Ovary (tissue), 7 donors: ENCODE measurements at regions not wholly inside any gene's neighbourhood (a gene's known extent, or its start where the extent isn't known, plus 50 kb on each side); places are given as distances from the start of the nearest gene placed in this dataset.

Experiments used
- DNase-seq, 5 donors: peaks; one replicate each; pipeline ENCODE4 v3.0.0-alpha.2; 2019 to 2020
- H3K27ac ChIP-seq, 2 donors: fragments of 200-600 bp; one replicate each; pipeline versions ENCODE4 v1.5.1 to v1.8.0; 2019 to 2022
- H3K27me3 ChIP-seq: fragments of 200-600 bp; one replicate; pipeline ENCODE4 v1.8.0; 2022
- H3K36me3 ChIP-seq: fragments of 200-600 bp; sonication (generic); one replicate; pipeline ENCODE4 v1.5.1; 2019
- H3K4me1 ChIP-seq: one replicate; pipeline ENCODE4 v1.8.1; 2013; ENCODE audit warnings: mild to moderate bottlenecking, moderate library complexity; ENCODE audit not compliant: insufficient read depth
- H3K4me3 ChIP-seq: fragments of 200-600 bp; sonication (generic); one replicate; pipeline ENCODE4 v1.5.1; 2017
- H3K9me3 ChIP-seq, 2 donors: fragments of 200-600 bp in 1 of 2; sonication (generic) in 1 of 2; one replicate each; pipeline versions ENCODE4 v1.5.1 to v1.8.1; 2013 to 2019; ENCODE audit warnings: mild to moderate bottlenecking in 1 of 2, moderate library complexity in 1 of 2
- CTCF ChIP-seq, 3 donors: fragments of 450-650 bp in 2 of 3; fragments of 200-600 bp in 1 of 3; IDR thresholded peaks; one replicate each; pipeline versions ENCODE4 v1.5.1 to v1.8.0; 2016 to 2022; ENCODE audit warnings: antibody characterized with exemption in 3 of 3, mild to moderate bottlenecking in 1 of 3
- EP300 ChIP-seq: sonication (generic); formaldehyde crosslinking; IDR thresholded peaks from one replicate; pipeline ENCODE4 v1.6.1; 2017; ENCODE audit warnings: antibody characterized with exemption
- POLR2A ChIP-seq: fragments of 450-650 bp; IDR thresholded peaks from one replicate; pipeline ENCODE4 v1.6.1; 2017; ENCODE audit warnings: antibody characterized with exemption, mild to moderate bottlenecking, moderate library complexity
- WGBS, 3 donors: extraction: QIAGEN DNeasy Blood & Tissue Kit in 1 of 3; methylation state at CpG; one replicate each; pipeline versions ENCODE4 v1.1.5 to v1.1.7; 2013 to 2017; 5-methylcytosine and 5-hydroxymethylcytosine counted together
- intact Hi-C, 4 donors: fragments of 100-400 bp; cut with DNase I; formaldehyde crosslinking; loops; one replicate each; pipeline versions ENCODE4 v1.11.0 to v1.15.1; 2022 to 2023
- donor health status: DM: no; HTN: no; CAD: no; lungs with moderate emphysema.
- donor health status: DM: no; HTN: no; CAD: no.
- donor health status: Bipolar disorder and iron deficiency.
- donor health status: DM: no; HTN: no; CAD: no.
- donor health status: DM: yes; HTN: yes; CAD: no.

GRCh38 chr10:57247271-57247670 lies 886.2 kb upstream of the ZWINT start:
- Histone ChIP-seq H3K27me3 (no peaks in the 10 kb centered on the region), H3K9me3 (no peaks in the 10 kb centered on the region), H3K4me1 (no peaks in the 10 kb centered on the region), H3K4me3 (no peak overlapping the region), H3K27ac (no peak overlapping the region), H3K36me3 (no peaks in the 10 kb centered on the region)
- WGBS, 3 donors: 41 to 45% (median 43%) methylated on average over 4 of the region's 4 CpGs
- intact Hi-C loops: no loop called here
- no peak for DNase-seq
- TF ChIP-seq POLR2A (no peak), CTCF (IDR thresholded peaks at IDR 0.05) (no peak), EP300 (no peak)

- no peak for DNase-seq
- intact Hi-C loops: no loop called here
- H3K27me3 ChIP-seq: no peaks in the 10 kb centered on the region
- H3K27ac ChIP-seq: no peak overlapping the region
- TF ChIP-seq POLR2A (no peak), EP300 (no peak), CTCF (IDR thresholded peaks at IDR 0.05) (no peak)
- no peaks in the 10 kb centered on the region for H3K36me3 ChIP-seq
- no peak overlapping the region for H3K4me3 ChIP-seq
- H3K9me3 ChIP-seq: no peaks in the 10 kb centered on the region
- no peaks in the 10 kb centered on the region for H3K4me1 ChIP-seq
- WGBS, 3 donors: 8 to 16% (median 14%) methylated on average over 3 of the region's 3 CpGs
Observed at GRCh38 chr10:57225920-57226319, 864.9 kb upstream of the ZWINT start.

- Histone ChIP-seq H3K4me3 (no peak overlapping the region), H3K36me3 (no peaks in the 10 kb centered on the region), H3K9me3 (no peaks in the 10 kb centered on the region), H3K4me1 (no peaks in the 10 kb centered on the region), H3K27me3 (no peaks in the 10 kb centered on the region), H3K27ac (no peak overlapping the region)
- no peak for TF ChIP-seq POLR2A
- no peak for TF ChIP-seq CTCF (IDR thresholded peaks at IDR 0.05)
- TF ChIP-seq EP300: no peak
- intact Hi-C loops: no loop called here
- WGBS, 3 donors: 11 to 21% (median 12%) methylated on average over 2 of the region's 2 CpGs
- no peak for DNase-seq
Observed at GRCh38 chr10:57224811-57225210, 863.8 kb upstream of the ZWINT start.

GRCh38 chr10:57222603-57223002 lies 861.5 kb upstream of the ZWINT start:
- no peak for DNase-seq
- no peak for TF ChIP-seq CTCF (IDR thresholded peaks at IDR 0.05)
- TF ChIP-seq EP300: no peak
- TF ChIP-seq POLR2A: no peak
- Histone ChIP-seq H3K4me3 (no peak overlapping the region), H3K4me1 (no peaks in the 10 kb centered on the region), H3K36me3 (no peaks in the 10 kb centered on the region), H3K27ac (no peak overlapping the region), H3K27me3 (no peaks in the 10 kb centered on the region), H3K9me3 (no peaks in the 10 kb centered on the region)
- intact Hi-C loops: no loop called here
- WGBS, 3 donors: 83 to 86% (median 86%) methylated on average over 2 of the region's 2 CpGs

- no peaks in the 10 kb centered on the region for H3K9me3 ChIP-seq
- H3K27ac ChIP-seq: no peak overlapping the region
- intact Hi-C loops: no loop called here
- H3K27me3 ChIP-seq: no peaks in the 10 kb centered on the region
- TF ChIP-seq CTCF (IDR thresholded peaks at IDR 0.05) (no peak), POLR2A (no peak), EP300 (no peak)
- no peak for DNase-seq
- no peaks in the 10 kb centered on the region for H3K4me1 ChIP-seq
- no peaks in the 10 kb centered on the region for H3K36me3 ChIP-seq
- WGBS, 3 donors: 86 to 93% (median 92%) methylated on average over 3 of the region's 3 CpGs
- H3K4me3 ChIP-seq: no peak overlapping the region
Observed at GRCh38 chr10:57222129-57222528, 861.1 kb upstream of the ZWINT start.
